ENCODE measurements at regions not wholly inside any gene's neighbourhood (a gene's known extent, or its start where the extent isn't known, plus 50 kb on each side); places are given as distances from the start of the nearest gene placed in this dataset.

DNA sequence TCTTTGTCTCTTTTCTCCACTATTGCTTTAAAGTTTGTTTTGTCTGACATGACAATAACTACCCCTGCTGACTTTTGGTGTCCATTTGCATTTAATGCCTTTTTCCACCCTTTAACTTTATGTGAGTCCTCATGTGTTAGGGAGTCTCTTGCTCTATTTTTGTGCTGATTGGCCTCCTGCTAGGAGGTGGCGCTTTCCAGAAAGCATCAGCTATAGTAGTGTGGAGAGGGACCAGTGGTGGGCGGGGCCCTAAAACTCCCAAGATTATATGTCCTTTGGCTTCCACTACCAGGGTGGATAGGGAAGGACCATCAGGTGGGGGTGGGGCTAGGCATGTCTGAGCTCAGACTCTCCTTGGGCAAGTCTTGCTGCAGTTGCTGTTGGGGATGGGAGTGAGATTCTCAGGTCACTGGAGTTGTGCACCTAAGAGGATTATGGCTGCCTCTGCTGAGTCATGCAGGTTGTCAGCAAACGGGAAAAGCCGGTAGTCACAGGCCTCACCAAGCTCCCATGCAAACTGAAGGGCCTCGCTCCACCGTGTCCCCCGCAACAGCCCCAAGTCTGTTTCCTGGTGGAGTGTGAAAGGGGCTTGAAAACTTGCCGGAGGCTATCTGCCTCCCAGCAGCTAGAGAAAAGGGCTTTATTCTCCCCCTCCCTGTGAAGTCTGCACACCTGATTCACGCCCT lies 156.3 kb downstream of the CPEB2 start:
- TF ChIP-seq, protein P1, sequence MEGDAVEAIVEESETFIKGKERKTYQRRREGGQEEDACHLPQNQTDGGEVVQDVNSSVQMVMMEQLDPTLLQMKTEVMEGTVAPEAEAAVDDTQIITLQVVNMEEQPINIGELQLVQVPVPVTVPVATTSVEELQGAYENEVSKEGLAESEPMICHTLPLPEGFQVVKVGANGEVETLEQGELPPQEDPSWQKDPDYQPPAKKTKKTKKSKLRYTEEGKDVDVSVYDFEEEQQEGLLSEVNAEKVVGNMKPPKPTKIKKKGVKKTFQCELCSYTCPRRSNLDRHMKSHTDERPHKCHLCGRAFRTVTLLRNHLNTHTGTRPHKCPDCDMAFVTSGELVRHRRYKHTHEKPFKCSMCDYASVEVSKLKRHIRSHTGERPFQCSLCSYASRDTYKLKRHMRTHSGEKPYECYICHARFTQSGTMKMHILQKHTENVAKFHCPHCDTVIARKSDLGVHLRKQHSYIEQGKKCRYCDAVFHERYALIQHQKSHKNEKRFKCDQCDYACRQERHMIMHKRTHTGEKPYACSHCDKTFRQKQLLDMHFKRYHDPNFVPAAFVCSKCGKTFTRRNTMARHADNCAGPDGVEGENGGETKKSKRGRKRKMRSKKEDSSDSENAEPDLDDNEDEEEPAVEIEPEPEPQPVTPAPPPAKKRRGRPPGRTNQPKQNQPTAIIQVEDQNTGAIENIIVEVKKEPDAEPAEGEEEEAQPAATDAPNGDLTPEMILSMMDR (conservative IDR thresholded peaks at IDR 0.05; ENCODE audit: low read depth in 2 of 2): no peak
- TF ChIP-seq EZH2 (IDR thresholded peaks at IDR 0.05; ENCODE audit: low read depth, unreplicated experiment) (no peak), POLR2AphosphoS5 (IDR thresholded peaks at IDR 0.05; ENCODE audit: low read depth) (no peak), NANOG (IDR thresholded peaks at IDR 0.05; ENCODE audit: borderline replicate concordance) (no peak), EZH2phosphoT487 (IDR thresholded peaks at IDR 0.05; ENCODE audit: unreplicated experiment) (no peak), ZNF331 (CRISPR knock-in tag; IDR thresholded peaks at IDR 0.05; ENCODE audit: low read depth) (no peak), JUNB (IDR thresholded peaks at IDR 0.05; ENCODE audit: unreplicated experiment) (no peak), CREB1 (CRISPR knock-in tag; IDR thresholded peaks at IDR 0.05; ENCODE audit: low read depth) (no peak), ZNF462 (CRISPR knock-in tag; IDR thresholded peaks at IDR 0.05) (no peak)
- TF ChIP-seq, protein P2, sequence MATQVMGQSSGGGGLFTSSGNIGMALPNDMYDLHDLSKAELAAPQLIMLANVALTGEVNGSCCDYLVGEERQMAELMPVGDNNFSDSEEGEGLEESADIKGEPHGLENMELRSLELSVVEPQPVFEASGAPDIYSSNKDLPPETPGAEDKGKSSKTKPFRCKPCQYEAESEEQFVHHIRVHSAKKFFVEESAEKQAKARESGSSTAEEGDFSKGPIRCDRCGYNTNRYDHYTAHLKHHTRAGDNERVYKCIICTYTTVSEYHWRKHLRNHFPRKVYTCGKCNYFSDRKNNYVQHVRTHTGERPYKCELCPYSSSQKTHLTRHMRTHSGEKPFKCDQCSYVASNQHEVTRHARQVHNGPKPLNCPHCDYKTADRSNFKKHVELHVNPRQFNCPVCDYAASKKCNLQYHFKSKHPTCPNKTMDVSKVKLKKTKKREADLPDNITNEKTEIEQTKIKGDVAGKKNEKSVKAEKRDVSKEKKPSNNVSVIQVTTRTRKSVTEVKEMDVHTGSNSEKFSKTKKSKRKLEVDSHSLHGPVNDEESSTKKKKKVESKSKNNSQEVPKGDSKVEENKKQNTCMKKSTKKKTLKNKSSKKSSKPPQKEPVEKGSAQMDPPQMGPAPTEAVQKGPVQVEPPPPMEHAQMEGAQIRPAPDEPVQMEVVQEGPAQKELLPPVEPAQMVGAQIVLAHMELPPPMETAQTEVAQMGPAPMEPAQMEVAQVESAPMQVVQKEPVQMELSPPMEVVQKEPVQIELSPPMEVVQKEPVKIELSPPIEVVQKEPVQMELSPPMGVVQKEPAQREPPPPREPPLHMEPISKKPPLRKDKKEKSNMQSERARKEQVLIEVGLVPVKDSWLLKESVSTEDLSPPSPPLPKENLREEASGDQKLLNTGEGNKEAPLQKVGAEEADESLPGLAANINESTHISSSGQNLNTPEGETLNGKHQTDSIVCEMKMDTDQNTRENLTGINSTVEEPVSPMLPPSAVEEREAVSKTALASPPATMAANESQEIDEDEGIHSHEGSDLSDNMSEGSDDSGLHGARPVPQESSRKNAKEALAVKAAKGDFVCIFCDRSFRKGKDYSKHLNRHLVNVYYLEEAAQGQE (IDR thresholded peaks at IDR 0.05; ENCODE audit: unreplicated experiment): no peak
- TF ChIP-seq, protein P3, sequence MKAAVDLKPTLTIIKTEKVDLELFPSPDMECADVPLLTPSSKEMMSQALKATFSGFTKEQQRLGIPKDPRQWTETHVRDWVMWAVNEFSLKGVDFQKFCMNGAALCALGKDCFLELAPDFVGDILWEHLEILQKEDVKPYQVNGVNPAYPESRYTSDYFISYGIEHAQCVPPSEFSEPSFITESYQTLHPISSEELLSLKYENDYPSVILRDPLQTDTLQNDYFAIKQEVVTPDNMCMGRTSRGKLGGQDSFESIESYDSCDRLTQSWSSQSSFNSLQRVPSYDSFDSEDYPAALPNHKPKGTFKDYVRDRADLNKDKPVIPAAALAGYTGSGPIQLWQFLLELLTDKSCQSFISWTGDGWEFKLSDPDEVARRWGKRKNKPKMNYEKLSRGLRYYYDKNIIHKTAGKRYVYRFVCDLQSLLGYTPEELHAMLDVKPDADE (IDR thresholded peaks at IDR 0.05): no peak
